Hepatic stellate cell (primary cell): ENCODE measurements at regions not wholly inside any gene's neighbourhood (a gene's known extent, or its start where the extent isn't known, plus 50 kb on each side); places are given as distances from the start of the nearest gene placed in this dataset.

Experiments
- DNase-seq: peaks from one replicate; pipeline ENCODE4 v3.0.0; 2011; ENCODE audit warnings: low spot score

- peak; percentile 22 for DNase-seq
These were observed 98.1 kb upstream of the NFIA start for GRCh38 chr1:60984062-60984799.

- no peak for DNase-seq
These were observed 98.7 kb upstream of the NFIA start for GRCh38 chr1:60983701-60984061.

- DNase-seq: no peak
These were observed 99.8 kb upstream of the NFIA start for GRCh38 chr1:60982539-60982938.

GRCh38 chr1:60981357-60981756 lies 101.0 kb upstream of the NFIA start:
- no peak for DNase-seq

- DNase-seq: peak; percentile 38
These were observed 103.7 kb upstream of the NFIA start for GRCh38 chr1:60978421-60979357.

GRCh38 chr1:60977661-60978060 lies 104.7 kb upstream of the NFIA start:
- no peak for DNase-seq

GRCh38 chr1:60974524-60975372 lies 107.6 kb upstream of the NFIA start:
- no peak for DNase-seq

GRCh38 chr1:60973668-60974067 lies 108.7 kb upstream of the NFIA start:
- DNase-seq: no peak

- DNase-seq: peak; percentile 71
These were observed 109.5 kb upstream of the NFIA start for GRCh38 chr1:60972841-60973364.

GRCh38 chr1:60971330-60971729 lies 111.0 kb upstream of the NFIA start:
- no peak for DNase-seq

GRCh38 chr1:60969971-60970509 lies 112.3 kb upstream of the NFIA start:
- no peak for DNase-seq

- DNase-seq: no peak
These were observed 117.0 kb upstream of the NFIA start for GRCh38 chr1:60965280-60965854.

GRCh38 chr1:60963167-60963940 lies 119.0 kb upstream of the NFIA start:
- no peak for DNase-seq

GRCh38 chr1:60960891-60961461 lies 121.4 kb upstream of the NFIA start:
- no peak for DNase-seq

GRCh38 chr1:60959701-60960100 lies 122.7 kb upstream of the NFIA start:
- no peak for DNase-seq

GRCh38 chr1:60958001-60958400 lies 124.4 kb upstream of the NFIA start:
- DNase-seq: no peak

GRCh38 chr1:60956520-60956919 lies 125.8 kb upstream of the NFIA start:
- DNase-seq: no peak

- no peak for DNase-seq
These were observed 129.7 kb upstream of the NFIA start for GRCh38 chr1:60952612-60953111.

GRCh38 chr1:60950224-60951063 lies 131.9 kb upstream of the NFIA start:
- no peak for DNase-seq
